ENCODE measurements at regions not wholly inside any gene's neighbourhood (a gene's known extent, or its start where the extent isn't known, plus 50 kb on each side); places are given as distances from the start of the nearest gene placed in this dataset.

- Histone ChIP-seq H3K9ac (no peak overlapping the region), H3K4me2 (ENCODE audit: low read length) (no peak overlapping the region), H3K4me1 (no peaks in the 10 kb centered on the region), H3K36me3 (ENCODE audit: control insufficient read depth, insufficient read depth, low read length) (no peaks in the 10 kb centered on the region), H3K27ac (no peak overlapping the region), H2AFZ (no peak overlapping the region), H3K79me2 (no peaks in the 10 kb centered on the region), H3K4me3 (ENCODE audit: low read depth, low read length) (no peak overlapping the region), H3K9me3 (ENCODE audit: control insufficient read depth, low read length) (no peaks in the 10 kb centered on the region), H3K27me3 (ENCODE audit: control insufficient read depth, insufficient read depth, low read length) (no peaks in the 10 kb centered on the region)
- TF ChIP-seq, protein P1, sequence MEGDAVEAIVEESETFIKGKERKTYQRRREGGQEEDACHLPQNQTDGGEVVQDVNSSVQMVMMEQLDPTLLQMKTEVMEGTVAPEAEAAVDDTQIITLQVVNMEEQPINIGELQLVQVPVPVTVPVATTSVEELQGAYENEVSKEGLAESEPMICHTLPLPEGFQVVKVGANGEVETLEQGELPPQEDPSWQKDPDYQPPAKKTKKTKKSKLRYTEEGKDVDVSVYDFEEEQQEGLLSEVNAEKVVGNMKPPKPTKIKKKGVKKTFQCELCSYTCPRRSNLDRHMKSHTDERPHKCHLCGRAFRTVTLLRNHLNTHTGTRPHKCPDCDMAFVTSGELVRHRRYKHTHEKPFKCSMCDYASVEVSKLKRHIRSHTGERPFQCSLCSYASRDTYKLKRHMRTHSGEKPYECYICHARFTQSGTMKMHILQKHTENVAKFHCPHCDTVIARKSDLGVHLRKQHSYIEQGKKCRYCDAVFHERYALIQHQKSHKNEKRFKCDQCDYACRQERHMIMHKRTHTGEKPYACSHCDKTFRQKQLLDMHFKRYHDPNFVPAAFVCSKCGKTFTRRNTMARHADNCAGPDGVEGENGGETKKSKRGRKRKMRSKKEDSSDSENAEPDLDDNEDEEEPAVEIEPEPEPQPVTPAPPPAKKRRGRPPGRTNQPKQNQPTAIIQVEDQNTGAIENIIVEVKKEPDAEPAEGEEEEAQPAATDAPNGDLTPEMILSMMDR (IDR thresholded peaks at IDR 0.05), result no peak
Observed at GRCh38 chr18:61948281-61948741, 55.5 kb upstream of the RNF152 start.

- Histone ChIP-seq H3K9ac (no peak overlapping the region), H3K79me2 (no peaks in the 10 kb centered on the region), H3K4me3 (ENCODE audit: low read depth, low read length) (no peak overlapping the region), H3K9me3 (ENCODE audit: control insufficient read depth, low read length) (no peaks in the 10 kb centered on the region), H3K4me2 (ENCODE audit: low read length) (no peak overlapping the region), H3K36me3 (ENCODE audit: control insufficient read depth, insufficient read depth, low read length) (no peaks in the 10 kb centered on the region), H3K27me3 (ENCODE audit: control insufficient read depth, insufficient read depth, low read length) (no peaks in the 10 kb centered on the region), H2AFZ (no peak overlapping the region), H3K4me1 (no peaks in the 10 kb centered on the region), H3K27ac (no peak overlapping the region)
- TF ChIP-seq, protein P1 (IDR thresholded peaks at IDR 0.05), result no peak
Observed at GRCh38 chr18:61946449-61946848, 53.6 kb upstream of the RNF152 start.

DNA sequence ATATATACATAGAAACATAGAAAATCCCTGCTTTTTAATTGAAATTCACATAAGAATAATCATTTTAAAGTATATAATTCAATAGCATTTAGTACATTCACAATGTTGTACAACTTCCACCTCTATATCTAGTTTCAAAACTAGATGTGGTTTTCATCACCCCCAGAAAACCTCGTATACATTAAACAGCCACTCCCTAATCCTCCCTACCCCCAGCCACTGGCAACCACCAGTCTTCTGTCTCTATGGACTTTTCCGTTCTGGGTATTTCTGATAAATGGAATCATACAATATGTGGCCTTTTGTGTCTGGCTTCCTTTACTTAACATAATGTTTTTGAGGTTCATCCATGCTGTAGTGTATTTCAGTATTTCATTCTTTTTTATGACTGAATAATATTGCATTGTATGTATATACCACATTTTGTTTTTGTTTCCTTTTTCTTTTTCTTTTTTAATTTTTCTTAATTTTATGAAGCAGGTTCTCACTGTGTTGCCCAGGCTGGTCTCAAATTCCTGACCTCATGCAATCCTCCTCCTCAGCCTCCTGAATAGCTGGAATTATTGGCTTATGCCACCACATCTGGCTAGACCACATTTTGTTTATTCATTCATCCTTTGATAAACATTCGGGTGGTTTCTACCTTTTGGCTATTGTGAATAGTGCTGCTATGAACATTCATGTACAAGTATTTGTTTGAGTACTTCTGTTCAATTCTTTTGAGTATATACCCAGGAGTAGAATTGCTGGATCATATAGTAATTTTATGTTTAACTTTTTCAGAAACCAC lies 50.6 kb upstream of the RNF152 start:
- no peaks in the 10 kb centered on the region for H3K9me3 ChIP-seq (ENCODE audit: control insufficient read depth, low read length)
- H3K4me3 ChIP-seq (ENCODE audit: low read depth, low read length), result no peak overlapping the region
- H3K79me2 ChIP-seq, result no peaks in the 10 kb centered on the region
- H3K4me1 ChIP-seq, result no peaks in the 10 kb centered on the region
- no peak overlapping the region for H3K4me2 ChIP-seq (ENCODE audit: low read length)
- no peak overlapping the region for H3K27ac ChIP-seq
- TF ChIP-seq, protein P1 (IDR thresholded peaks at IDR 0.05), result no peak
- H2AFZ ChIP-seq, result no peak overlapping the region
- H3K9ac ChIP-seq, result no peak overlapping the region
- H3K27me3 ChIP-seq (ENCODE audit: control insufficient read depth, insufficient read depth, low read length), result no peaks in the 10 kb centered on the region
- no peaks in the 10 kb centered on the region for H3K36me3 ChIP-seq (ENCODE audit: control insufficient read depth, insufficient read depth, low read length)

All from parathyroid adenoma (tissue), 2 donors.